Retinal pigment epithelial cell (primary cell): ENCODE measurements at regions not wholly inside any gene's neighbourhood (a gene's known extent, or its start where the extent isn't known, plus 50 kb on each side); places are given as distances from the start of the nearest gene placed in this dataset.

Experiments used
- DNase-seq: peaks from one replicate; pipeline ENCODE4 v3.0.0-alpha.2; 2010; ENCODE audit warnings: low read depth
- H3K4me3 ChIP-seq: 2 replicates; pipeline ENCODE4 v1.5.1; 2011; ENCODE audit warnings: mild to moderate bottlenecking, low read length, control low read depth, moderate library complexity
- TF ChIP-seq, protein P1 (sequence below): conservative IDR thresholded peaks from 2 replicates; pipeline ENCODE4 v1.5.1; 2011; ENCODE audit warnings: low read depth, low read length, control low read depth, inconsistent platforms

DNA sequence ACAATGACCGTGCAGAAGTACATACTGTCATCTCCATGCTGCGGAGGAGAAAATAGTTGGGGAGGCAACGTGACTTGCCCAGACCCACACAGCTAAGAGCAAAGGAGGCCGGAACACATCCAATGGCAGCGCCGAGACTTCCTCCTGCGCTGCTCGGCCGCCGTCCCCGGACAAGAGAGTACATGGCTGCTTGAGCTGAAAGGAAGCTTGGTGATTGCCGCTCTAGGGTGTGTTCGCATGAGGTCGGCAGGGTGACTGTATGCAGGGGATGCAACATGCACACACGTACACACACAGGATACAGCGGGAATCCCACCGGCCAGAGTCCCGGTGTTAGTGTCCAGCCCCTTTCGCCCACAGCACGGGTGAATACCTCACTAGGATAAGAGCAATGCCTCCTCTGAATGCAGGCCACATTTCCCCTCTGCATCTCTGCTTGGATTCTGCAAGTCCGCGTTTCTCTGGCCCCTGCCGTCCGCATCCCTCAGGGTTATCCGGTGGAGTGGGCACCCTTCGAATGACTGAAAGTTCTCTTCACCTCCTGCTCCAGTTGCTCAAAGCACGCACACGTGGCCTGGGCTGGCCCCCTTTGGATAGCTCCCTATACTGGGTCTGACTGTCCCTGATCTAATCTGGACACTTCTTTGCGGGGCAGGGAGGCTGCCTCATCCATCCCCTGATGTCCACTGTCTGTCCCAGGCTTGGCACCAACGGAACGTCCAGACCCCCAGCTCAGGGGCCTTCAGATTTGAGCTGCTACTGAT lies 78.8 kb downstream of the GSC start:
- TF ChIP-seq, protein P1, sequence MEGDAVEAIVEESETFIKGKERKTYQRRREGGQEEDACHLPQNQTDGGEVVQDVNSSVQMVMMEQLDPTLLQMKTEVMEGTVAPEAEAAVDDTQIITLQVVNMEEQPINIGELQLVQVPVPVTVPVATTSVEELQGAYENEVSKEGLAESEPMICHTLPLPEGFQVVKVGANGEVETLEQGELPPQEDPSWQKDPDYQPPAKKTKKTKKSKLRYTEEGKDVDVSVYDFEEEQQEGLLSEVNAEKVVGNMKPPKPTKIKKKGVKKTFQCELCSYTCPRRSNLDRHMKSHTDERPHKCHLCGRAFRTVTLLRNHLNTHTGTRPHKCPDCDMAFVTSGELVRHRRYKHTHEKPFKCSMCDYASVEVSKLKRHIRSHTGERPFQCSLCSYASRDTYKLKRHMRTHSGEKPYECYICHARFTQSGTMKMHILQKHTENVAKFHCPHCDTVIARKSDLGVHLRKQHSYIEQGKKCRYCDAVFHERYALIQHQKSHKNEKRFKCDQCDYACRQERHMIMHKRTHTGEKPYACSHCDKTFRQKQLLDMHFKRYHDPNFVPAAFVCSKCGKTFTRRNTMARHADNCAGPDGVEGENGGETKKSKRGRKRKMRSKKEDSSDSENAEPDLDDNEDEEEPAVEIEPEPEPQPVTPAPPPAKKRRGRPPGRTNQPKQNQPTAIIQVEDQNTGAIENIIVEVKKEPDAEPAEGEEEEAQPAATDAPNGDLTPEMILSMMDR: no peak
- no peak overlapping the region for H3K4me3 ChIP-seq
- DNase-seq: no peak

- TF ChIP-seq, protein P1: no peak
- no peak overlapping the region for H3K4me3 ChIP-seq
- no peak for DNase-seq
Measured at GRCh38 chr14:94690486-94690885, 78.3 kb downstream of the SERPINA3 start.

DNA sequence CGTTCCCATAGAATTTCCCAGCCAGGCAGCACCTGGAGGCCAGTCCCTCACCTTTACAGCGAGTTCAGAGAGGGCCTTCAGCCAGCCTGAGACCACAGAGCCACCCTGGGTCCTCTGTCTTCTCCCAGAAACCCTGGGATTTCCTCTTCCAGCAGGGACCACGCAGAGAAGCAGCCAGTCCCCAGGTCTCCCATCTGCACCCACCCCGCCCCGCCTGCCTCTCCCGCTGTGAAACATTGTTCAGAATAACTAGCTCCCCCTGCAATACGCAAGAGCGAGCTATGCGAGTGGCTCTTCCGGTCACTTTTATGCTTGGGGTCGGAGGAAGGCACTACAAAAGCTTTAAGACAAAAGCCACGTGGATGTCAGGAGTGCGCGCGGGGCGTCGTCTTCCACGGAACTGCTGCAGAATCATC lies 77.8 kb downstream of the SERPINA3 start:
- no peak overlapping the region for H3K4me3 ChIP-seq
- DNase-seq: no peak
- TF ChIP-seq, protein P1: no peak

DNA sequence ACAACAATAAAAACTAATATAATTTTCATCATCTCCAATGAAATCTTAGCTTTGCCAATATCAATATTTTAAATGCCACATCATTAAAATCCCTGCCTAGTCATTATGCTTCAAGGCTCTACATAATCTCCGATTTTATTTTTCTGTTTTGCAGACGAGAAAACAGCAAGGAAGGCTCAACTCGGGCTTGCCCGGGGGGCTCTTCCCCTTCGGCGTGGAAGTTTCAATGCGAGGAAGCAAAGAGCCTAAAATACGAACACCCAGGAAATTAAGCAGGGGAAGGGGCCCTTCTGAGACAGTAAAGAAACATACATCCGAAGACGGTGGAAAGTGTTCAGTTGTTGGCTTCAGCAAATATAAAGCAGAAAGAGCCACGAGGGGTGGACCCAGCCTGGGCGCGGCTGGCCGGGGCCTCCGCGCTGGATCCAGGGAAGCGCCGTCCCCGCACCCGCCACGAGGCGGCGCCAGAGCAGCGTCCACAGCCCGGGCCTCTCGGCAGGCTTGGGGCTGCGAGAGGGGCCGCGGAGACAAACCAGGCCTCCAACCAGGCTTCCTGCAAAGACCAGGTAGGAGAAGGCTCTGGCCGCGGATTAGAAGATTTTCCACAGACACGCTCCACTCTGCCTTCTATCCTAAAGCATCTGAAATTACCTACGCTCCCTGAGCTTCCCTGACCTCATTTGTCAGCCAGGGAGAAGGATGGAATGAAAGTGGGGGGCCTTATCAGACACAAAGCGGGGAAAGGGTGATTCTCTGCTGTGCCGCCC lies 77.2 kb downstream of the SERPINA3 start:
- TF ChIP-seq, protein P1: peak; percentile 86
- DNase-seq: no peak
- H3K4me3 ChIP-seq: peak overlapping the region; percentile 23

DNA sequence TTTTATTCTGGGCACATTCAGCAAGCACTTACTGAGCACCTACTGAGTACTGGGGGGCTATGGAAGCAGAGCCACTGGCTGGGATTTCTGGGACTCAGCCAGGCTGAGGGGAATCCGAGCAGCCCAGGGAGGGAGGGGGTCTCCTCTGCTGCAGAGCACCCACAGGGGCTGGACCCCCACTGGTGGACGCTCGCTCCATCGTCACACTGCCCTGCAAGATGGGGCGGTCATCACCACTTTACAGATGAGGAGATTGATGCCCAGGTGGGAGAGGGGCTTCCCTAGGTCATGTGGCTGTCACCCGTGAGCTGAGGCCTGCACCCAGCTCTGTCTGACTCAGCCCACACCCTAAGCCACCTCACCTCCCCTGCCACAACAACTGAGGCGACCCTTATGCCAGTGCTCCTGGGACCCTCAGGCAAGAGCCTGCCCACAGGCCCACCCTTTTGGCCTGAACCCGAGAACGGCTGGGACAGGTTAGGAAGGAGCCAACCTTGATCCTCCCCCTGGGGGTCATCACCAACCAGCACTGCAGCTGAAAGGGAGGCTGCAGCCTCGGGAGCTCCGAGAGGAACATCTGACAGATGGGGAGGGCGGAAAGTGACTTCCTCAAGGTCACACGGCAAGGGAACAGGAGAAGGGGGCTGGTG lies 74.4 kb downstream of the SERPINA3 start:
- H3K4me3 ChIP-seq: no peak overlapping the region
- no peak for DNase-seq
- TF ChIP-seq, protein P1: no peak

- no peak overlapping the region for H3K4me3 ChIP-seq
- DNase-seq: no peak
- TF ChIP-seq, protein P1: no peak
Measured at GRCh38 chr14:94685681-94686485, 73.7 kb downstream of the SERPINA3 start.
